HEK293T (cell line): ENCODE measurements at regions not wholly inside any gene's neighbourhood (a gene's known extent, or its start where the extent isn't known, plus 50 kb on each side); places are given as distances from the start of the nearest gene placed in this dataset.

Experiments used
- CTCF ChIA-PET: fragments of 350-600 bp; formaldehyde crosslinking; extraction: SDS; loops from one replicate; lab custom pipeline; 2021; ENCODE audit warnings: antibody characterized with exemption, inconsistent platforms; lab: Yijun Ruan, JAX
- POLR2A ChIA-PET: fragments of 350-600 bp; formaldehyde crosslinking; extraction: SDS; loops from one replicate; lab custom pipeline; 2020; ENCODE audit warnings: antibody characterized with exemption, inconsistent platforms; lab: Yijun Ruan, JAX
- DNase-seq: peaks from one replicate; pipeline ENCODE4 v3.0.0; 2012; ENCODE audit warnings: mixed read lengths; ENCODE audit errors: extremely low spot score
- ARNT ChIP-seq: fragments of 450-650 bp; IDR thresholded peaks from 2 replicates; pipeline ENCODE4 v1.6.1; 2017; ENCODE audit warnings: mild to moderate bottlenecking
- BHLHE40 ChIP-seq: fragments of 450-650 bp; IDR thresholded peaks from 2 replicates; pipeline ENCODE4 v1.6.1; 2016; ENCODE audit warnings: mild to moderate bottlenecking, moderate library complexity, borderline replicate concordance
- CTBP1 ChIP-seq: fragments of 450-650 bp; IDR thresholded peaks from 2 replicates; pipeline ENCODE4 v1.6.1; 2016; ENCODE audit warnings: borderline replicate concordance
- ELF4 ChIP-seq: fragments of 450-650 bp; IDR thresholded peaks from 2 replicates; pipeline ENCODE4 v1.6.1; 2017; ENCODE audit warnings: antibody characterized with exemption
- FOXA1 ChIP-seq: fragments of 450-650 bp; IDR thresholded peaks from 2 replicates; pipeline ENCODE4 v1.6.1; 2016; ENCODE audit warnings: mild to moderate bottlenecking
- FOXK2 ChIP-seq: fragments of 450-650 bp; IDR thresholded peaks from 2 replicates; pipeline ENCODE4 v1.6.1; 2016; ENCODE audit warnings: mild to moderate bottlenecking
- FOXM1 ChIP-seq: fragments of 450-650 bp; IDR thresholded peaks from 2 replicates; pipeline ENCODE4 v1.6.1; 2017; ENCODE audit warnings: mild to moderate bottlenecking, borderline replicate concordance
- HDGF ChIP-seq: fragments of 450-650 bp; IDR thresholded peaks from 2 replicates; pipeline ENCODE4 v1.6.1; 2017; ENCODE audit warnings: antibody characterized with exemption, borderline replicate concordance
- L3MBTL2 ChIP-seq: fragments of 450-650 bp; conservative IDR thresholded peaks from 2 replicates; pipeline ENCODE4 v1.6.1; 2016; ENCODE audit warnings: mild to moderate bottlenecking
- LEF1 ChIP-seq: fragments of 450-650 bp; IDR thresholded peaks from 2 replicates; pipeline ENCODE4 v1.6.1; 2017; ENCODE audit warnings: mild to moderate bottlenecking, borderline replicate concordance
- NFRKB ChIP-seq: fragments of 450-650 bp; IDR thresholded peaks from 2 replicates; pipeline ENCODE4 v1.6.1; 2016; ENCODE audit warnings: mild to moderate bottlenecking, moderate library complexity
- PKNOX1 ChIP-seq: fragments of 450-650 bp; IDR thresholded peaks from 2 replicates; pipeline ENCODE4 v1.6.1; 2016
- SP1 ChIP-seq: fragments of 450-650 bp; IDR thresholded peaks from 2 replicates; pipeline ENCODE4 v1.6.1; 2017
- SUZ12 ChIP-seq: fragments of 450-650 bp; IDR thresholded peaks from 2 replicates; pipeline ENCODE4 v1.6.1; 2016; ENCODE audit warnings: mild to moderate bottlenecking
- TARDBP ChIP-seq: fragments of 450-650 bp; IDR thresholded peaks from 2 replicates; pipeline ENCODE4 v1.6.1; 2016
- ZNF384 ChIP-seq: fragments of 450-650 bp; IDR thresholded peaks from 2 replicates; pipeline ENCODE4 v1.6.1; 2016

DNA sequence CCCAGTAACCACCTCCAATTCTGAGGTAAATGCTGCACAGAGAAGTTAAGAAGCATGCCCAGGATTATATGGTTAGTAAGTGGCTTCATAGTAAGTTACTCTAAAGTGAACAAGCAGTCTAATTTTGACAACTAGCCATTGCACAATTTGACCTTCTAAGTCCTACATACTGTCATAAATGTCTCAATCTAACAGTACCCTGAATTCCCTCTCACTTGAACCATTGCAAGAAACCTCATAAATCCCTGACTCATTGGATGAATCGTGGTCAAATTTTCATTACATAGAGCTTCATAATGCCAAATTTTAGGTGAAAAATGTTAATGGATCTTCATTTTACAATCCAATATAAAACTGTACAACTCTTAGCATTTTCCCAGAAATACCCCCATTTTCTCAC lies 217.3 kb upstream of the GRIA4 start:
- DNase-seq = no peak
- POLR2A ChIA-PET = no interaction called here
- TF ChIP-seq HDGF (no peak), L3MBTL2 (no peak), NFRKB (no peak), BHLHE40 (no peak), CTBP1 (no peak)
- CTCF ChIA-PET = no interaction called here

DNA sequence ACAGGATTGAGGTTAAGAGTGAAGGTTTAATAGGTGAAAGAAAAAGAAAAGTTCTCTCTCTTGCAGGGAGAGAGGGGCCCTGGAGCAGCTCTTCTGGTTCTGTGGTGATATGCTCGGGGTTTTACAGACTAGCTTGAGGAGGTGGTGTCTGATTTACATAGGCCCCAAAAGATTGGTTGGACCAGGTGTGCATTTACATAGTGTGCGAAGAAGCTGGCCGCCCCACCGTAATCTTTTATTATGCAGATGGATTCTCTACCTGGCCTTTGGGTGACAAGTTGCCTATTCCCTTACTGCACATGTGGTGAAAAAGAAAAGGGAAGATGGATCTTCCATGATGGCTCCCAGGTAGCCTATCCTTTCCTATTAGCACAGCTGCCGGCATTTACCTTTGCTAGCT lies 219.9 kb upstream of the GRIA4 start:
- no peak for TF ChIP-seq CTBP1
- TF ChIP-seq TARDBP = no peak
- TF ChIP-seq PKNOX1 = no peak
- TF ChIP-seq HDGF = no peak
- no peak for TF ChIP-seq FOXM1
- TF ChIP-seq FOXA1 = no peak
- CTCF ChIA-PET = no interaction called here
- POLR2A ChIA-PET = no interaction called here
- DNase-seq = no peak

- ChIA-PET POLR2A (no interaction called here), CTCF (no interaction called here)
- TF ChIP-seq L3MBTL2 = no peak
- no peak for TF ChIP-seq HDGF
- no peak for TF ChIP-seq LEF1
- no peak for TF ChIP-seq FOXA1
- no peak for TF ChIP-seq NFRKB
- no peak for TF ChIP-seq CTBP1
- no peak for TF ChIP-seq TARDBP
- no peak for TF ChIP-seq BHLHE40
- TF ChIP-seq ARNT = no peak
- no peak for TF ChIP-seq PKNOX1
- TF ChIP-seq ZNF384 = no peak
- TF ChIP-seq ELF4 = no peak
- TF ChIP-seq FOXM1 = no peak
- TF ChIP-seq FOXK2 = no peak
- no peak for TF ChIP-seq SUZ12
- no peak for DNase-seq
Observed at GRCh38 chr11:105388006-105388405, 221.9 kb upstream of the GRIA4 start.

- TF ChIP-seq CTBP1 = no peak
- ChIA-PET CTCF (no interaction called here), POLR2A (no interaction called here)
- DNase-seq = no peak
Observed at GRCh38 chr11:105381941-105382340, 227.9 kb upstream of the GRIA4 start.

- DNase-seq = no peak
- ChIA-PET CTCF (no interaction called here), POLR2A (no interaction called here)
- TF ChIP-seq TARDBP = no peak
- no peak for TF ChIP-seq HDGF
- TF ChIP-seq ARNT = no peak
- TF ChIP-seq L3MBTL2 = no peak
- no peak for TF ChIP-seq FOXK2
- no peak for TF ChIP-seq ELF4
- no peak for TF ChIP-seq ZNF384
- TF ChIP-seq CTBP1 = no peak
- TF ChIP-seq FOXM1 = no peak
- no peak for TF ChIP-seq BHLHE40
- no peak for TF ChIP-seq FOXA1
- TF ChIP-seq SUZ12 = no peak
- no peak for TF ChIP-seq SP1
- no peak for TF ChIP-seq LEF1
- no peak for TF ChIP-seq NFRKB
- no peak for TF ChIP-seq PKNOX1
Observed at GRCh38 chr11:105377870-105378269, 232.0 kb upstream of the GRIA4 start.

GRCh38 chr11:105372206-105372605 lies 232.6 kb upstream of the CARD18 start:
- TF ChIP-seq ELF4 (no peak), HDGF (no peak), FOXK2 (no peak), L3MBTL2 (no peak), CTBP1 (no peak), ZNF384 (no peak), SP1 (no peak), LEF1 (no peak), ARNT (no peak), FOXM1 (no peak), PKNOX1 (no peak), FOXA1 (no peak), BHLHE40 (no peak), SUZ12 (no peak), NFRKB (no peak)
- POLR2A ChIA-PET = no interaction called here
- CTCF ChIA-PET = no interaction called here
- no peak for DNase-seq

GRCh38 chr11:105371311-105371710 lies 231.7 kb upstream of the CARD18 start:
- ChIA-PET POLR2A (no interaction called here), CTCF (no interaction called here)
- TF ChIP-seq BHLHE40 (no peak), SP1 (no peak), ELF4 (no peak), L3MBTL2 (no peak), CTBP1 (no peak), TARDBP (no peak)
- DNase-seq = no peak
